WTC11 (cell line): ENCODE measurements at regions not wholly inside any gene's neighbourhood (a gene's known extent, or its start where the extent isn't known, plus 50 kb on each side); places are given as distances from the start of the nearest gene placed in this dataset.

Source experiments
- MAX ChIP-seq: sonication (generic); formaldehyde crosslinking; IDR thresholded peaks from 2 replicates; pipeline ENCODE4 v1.8.0; 2022; ENCODE audit warnings: mild to moderate bottlenecking, missing genetic modification reagents
- NFYB ChIP-seq: sonication (generic); formaldehyde crosslinking; conservative IDR thresholded peaks from 2 replicates; pipeline ENCODE4 v1.8.0; 2022; ENCODE audit warnings: low read depth, missing genetic modification reagents
- TF ChIP-seq, protein P1 (sequence below): fragments of 200-600 bp; IDR thresholded peaks from 2 replicates; pipeline ENCODE4 v1.8.0; 2022; ENCODE audit warnings: antibody characterized with exemption
- TF ChIP-seq, protein P2 (sequence below): sonication (generic); formaldehyde crosslinking; IDR thresholded peaks from 2 replicates; pipeline ENCODE4 v1.8.1; 2022; ENCODE audit warnings: low read depth, missing genetic modification reagents, borderline replicate concordance
- TF ChIP-seq, protein P3 (sequence below): sonication (generic); formaldehyde crosslinking; IDR thresholded peaks from 2 replicates; pipeline ENCODE4 v1.8.1; 2023; ENCODE audit warnings: mild to moderate bottlenecking, missing genetic modification reagents

- no peak for TF ChIP-seq MAX
- TF ChIP-seq, protein P1, sequence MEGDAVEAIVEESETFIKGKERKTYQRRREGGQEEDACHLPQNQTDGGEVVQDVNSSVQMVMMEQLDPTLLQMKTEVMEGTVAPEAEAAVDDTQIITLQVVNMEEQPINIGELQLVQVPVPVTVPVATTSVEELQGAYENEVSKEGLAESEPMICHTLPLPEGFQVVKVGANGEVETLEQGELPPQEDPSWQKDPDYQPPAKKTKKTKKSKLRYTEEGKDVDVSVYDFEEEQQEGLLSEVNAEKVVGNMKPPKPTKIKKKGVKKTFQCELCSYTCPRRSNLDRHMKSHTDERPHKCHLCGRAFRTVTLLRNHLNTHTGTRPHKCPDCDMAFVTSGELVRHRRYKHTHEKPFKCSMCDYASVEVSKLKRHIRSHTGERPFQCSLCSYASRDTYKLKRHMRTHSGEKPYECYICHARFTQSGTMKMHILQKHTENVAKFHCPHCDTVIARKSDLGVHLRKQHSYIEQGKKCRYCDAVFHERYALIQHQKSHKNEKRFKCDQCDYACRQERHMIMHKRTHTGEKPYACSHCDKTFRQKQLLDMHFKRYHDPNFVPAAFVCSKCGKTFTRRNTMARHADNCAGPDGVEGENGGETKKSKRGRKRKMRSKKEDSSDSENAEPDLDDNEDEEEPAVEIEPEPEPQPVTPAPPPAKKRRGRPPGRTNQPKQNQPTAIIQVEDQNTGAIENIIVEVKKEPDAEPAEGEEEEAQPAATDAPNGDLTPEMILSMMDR: no peak
- TF ChIP-seq, protein P2, sequence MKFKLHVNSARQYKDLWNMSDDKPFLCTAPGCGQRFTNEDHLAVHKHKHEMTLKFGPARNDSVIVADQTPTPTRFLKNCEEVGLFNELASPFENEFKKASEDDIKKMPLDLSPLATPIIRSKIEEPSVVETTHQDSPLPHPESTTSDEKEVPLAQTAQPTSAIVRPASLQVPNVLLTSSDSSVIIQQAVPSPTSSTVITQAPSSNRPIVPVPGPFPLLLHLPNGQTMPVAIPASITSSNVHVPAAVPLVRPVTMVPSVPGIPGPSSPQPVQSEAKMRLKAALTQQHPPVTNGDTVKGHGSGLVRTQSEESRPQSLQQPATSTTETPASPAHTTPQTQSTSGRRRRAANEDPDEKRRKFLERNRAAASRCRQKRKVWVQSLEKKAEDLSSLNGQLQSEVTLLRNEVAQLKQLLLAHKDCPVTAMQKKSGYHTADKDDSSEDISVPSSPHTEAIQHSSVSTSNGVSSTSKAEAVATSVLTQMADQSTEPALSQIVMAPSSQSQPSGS: no peak
- no peak for TF ChIP-seq NFYB (CRISPR knock-in tag)
- TF ChIP-seq, protein P3, sequence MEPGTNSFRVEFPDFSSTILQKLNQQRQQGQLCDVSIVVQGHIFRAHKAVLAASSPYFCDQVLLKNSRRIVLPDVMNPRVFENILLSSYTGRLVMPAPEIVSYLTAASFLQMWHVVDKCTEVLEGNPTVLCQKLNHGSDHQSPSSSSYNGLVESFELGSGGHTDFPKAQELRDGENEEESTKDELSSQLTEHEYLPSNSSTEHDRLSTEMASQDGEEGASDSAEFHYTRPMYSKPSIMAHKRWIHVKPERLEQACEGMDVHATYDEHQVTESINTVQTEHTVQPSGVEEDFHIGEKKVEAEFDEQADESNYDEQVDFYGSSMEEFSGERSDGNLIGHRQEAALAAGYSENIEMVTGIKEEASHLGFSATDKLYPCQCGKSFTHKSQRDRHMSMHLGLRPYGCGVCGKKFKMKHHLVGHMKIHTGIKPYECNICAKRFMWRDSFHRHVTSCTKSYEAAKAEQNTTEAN: no peak
Observed at GRCh38 chr19:32223595-32224370, 121.6 kb upstream of the ZNF507 start.
